H1 (cell line): ENCODE measurements at regions not wholly inside any gene's neighbourhood (a gene's known extent, or its start where the extent isn't known, plus 50 kb on each side); places are given as distances from the start of the nearest gene placed in this dataset.

Experiments
- CTCF ChIA-PET: fragments of 300-600 bp; sonication (Branson Sonifier 250); formaldehyde crosslinking; loops from one replicate; lab custom pipeline; 2021; ENCODE audit not compliant: partially characterized antibody; lab: Charles Lee
- POLR2A ChIA-PET: fragments of 300-600 bp; sonication (Branson Sonifier 250); formaldehyde crosslinking; loops from one replicate; lab custom pipeline; 2021; ENCODE audit warnings: inconsistent platforms; ENCODE audit not compliant: partially characterized antibody; lab: Charles Lee
- DNase-seq, 2 experiments: peaks; one replicate each; pipeline versions ENCODE4 v3.0.0 to v3.0.0-alpha.2; 2010 to 2022; ENCODE audit warnings: low spot score in 2 of 2, low read depth in 1 of 2, mixed read lengths in 1 of 2
- FAIRE-seq: peaks from 2 replicates; lab custom pipeline; 2011; peaks lifted over from hg19 to GRCh38; lab: Jason Lieb, UNC
- H2AFZ ChIP-seq: 2 replicates; pipeline ENCODE4 v1.8.1; 2012; ENCODE audit warnings: low read length, inconsistent platforms
- H2AK5ac ChIP-seq: 2 replicates; pipeline ENCODE4 v1.6.1; 2013; ENCODE audit warnings: low read depth, low read length
- H2BK120ac ChIP-seq: replicated peaks from 2 replicates; pipeline ENCODE3; 2013; ENCODE audit warnings: low read depth, low read length, inconsistent platforms
- H2BK12ac ChIP-seq: 2 replicates; pipeline ENCODE4 v1.6.1; 2013; ENCODE audit warnings: low read depth, low read length
- H2BK15ac ChIP-seq: 2 replicates; pipeline ENCODE4 v1.6.1; 2013; ENCODE audit warnings: low read length
- H2BK20ac ChIP-seq: 2 replicates; pipeline ENCODE4 v1.6.1; 2013; ENCODE audit warnings: low read length
- H2BK5ac ChIP-seq: 2 replicates; pipeline ENCODE4 v1.6.1; 2013; ENCODE audit warnings: low read depth, low read length
- H3K14ac ChIP-seq: 2 replicates; pipeline ENCODE4 v1.6.1; 2013; ENCODE audit warnings: inconsistent platforms; ENCODE audit not compliant: insufficient read length
- H3K18ac ChIP-seq: 2 replicates; pipeline ENCODE4 v1.6.1; 2013; ENCODE audit warnings: low read length; ENCODE audit errors: extremely low read depth
- H3K23ac ChIP-seq: 2 replicates; pipeline ENCODE4 v1.6.1; 2013; ENCODE audit warnings: inconsistent platforms; ENCODE audit not compliant: insufficient read length
- H3K23me2 ChIP-seq: 2 replicates; pipeline ENCODE4 v1.6.1; 2013; ENCODE audit warnings: low read depth, low read length
- H3K27ac ChIP-seq: 2 replicates; pipeline ENCODE4 v1.6.1; 2011; ENCODE audit warnings: low read depth, low read length, inconsistent platforms
- H3K27me3 ChIP-seq, 4 experiments: replicated peaks in 1 of 4; 1 replicate in 1 of 4; 2 replicates in 3 of 4; pipeline versions ENCODE4 v1.6.1 to v1.8.1; 2011 to 2013; ENCODE audit warnings: low read length in 3 of 4, mild to moderate bottlenecking in 3 of 4, inconsistent platforms in 2 of 4, mixed read lengths in 2 of 4, moderate library complexity in 1 of 4; ENCODE audit not compliant: control insufficient read depth in 3 of 4, insufficient read depth in 3 of 4; ENCODE audit errors: extremely low read depth in 1 of 4
- H3K36me3 ChIP-seq, 4 experiments: 2 replicates each; pipeline versions ENCODE4 v1.6.1 to v1.8.1; 2011 to 2013; ENCODE audit warnings: mild to moderate bottlenecking in 4 of 4, low read length in 3 of 4, moderate library complexity in 2 of 4, control low read depth in 1 of 4, inconsistent platforms in 1 of 4; ENCODE audit not compliant: insufficient read depth in 4 of 4, control insufficient read depth in 2 of 4
- H3K4ac ChIP-seq: replicated peaks from 2 replicates; pipeline ENCODE3; 2013; ENCODE audit warnings: low read length, low read depth, mixed read lengths, inconsistent platforms; ENCODE audit not compliant: insufficient read length
- H3K4me1 ChIP-seq, 4 experiments: replicated peaks in 1 of 4; 1 replicate in 1 of 4; 2 replicates in 3 of 4; pipeline versions ENCODE4 v1.6.1 to v1.8.1; 2011 to 2013; ENCODE audit warnings: low read length in 3 of 4, inconsistent platforms in 2 of 4, mixed read lengths in 1 of 4; ENCODE audit not compliant: insufficient read depth in 4 of 4, control insufficient read depth in 3 of 4
- H3K4me2 ChIP-seq, 2 experiments: 2 replicates each; pipeline versions ENCODE4 v1.6.1 to v1.8.1; 2011 to 2013; ENCODE audit warnings: low read depth in 2 of 2, low read length in 2 of 2, control low read depth in 1 of 2, inconsistent platforms in 1 of 2, mild to moderate bottlenecking in 1 of 2; ENCODE audit not compliant: insufficient read depth in 1 of 2
- H3K4me3 ChIP-seq, 4 experiments: fragments of 200-600, 300-600 bp in 1 of 4; sonication (generic), shearing (Covaris generic), sonication (Bioruptor Twin) in 1 of 4; 2 replicates each; pipeline versions ENCODE4 v1.5.1 to v1.8.1; 2011 to 2016; ENCODE audit warnings: low read length in 4 of 4, low read depth in 3 of 4, control low read depth in 2 of 4, inconsistent platforms in 2 of 4, mild to moderate bottlenecking in 2 of 4, mixed read lengths in 1 of 4, moderate library complexity in 1 of 4; ENCODE audit not compliant: insufficient read depth in 2 of 4; ENCODE audit errors: extremely low read depth in 1 of 4
- H3K56ac ChIP-seq: replicated peaks from 2 replicates; pipeline ENCODE3; 2013; ENCODE audit warnings: low read depth, mild to moderate bottlenecking, mixed read lengths, low read length, inconsistent platforms; ENCODE audit not compliant: insufficient read length
- H3K79me1 ChIP-seq: 2 replicates; pipeline ENCODE4 v1.6.1; 2013; ENCODE audit warnings: low read depth, low read length, control low read depth
- H3K79me2 ChIP-seq, 2 experiments: 2 replicates each; pipeline versions ENCODE4 v1.6.1 to v1.8.1; 2012 to 2013; ENCODE audit warnings: low read length in 2 of 2, mild to moderate bottlenecking in 2 of 2, inconsistent platforms in 1 of 2; ENCODE audit not compliant: insufficient read depth in 2 of 2, control insufficient read depth in 1 of 2
- H3K9ac ChIP-seq, 4 experiments: replicated peaks in 1 of 4; 1 replicate in 1 of 4; 2 replicates in 3 of 4; pipeline versions ENCODE4 v1.6.1 to v1.8.1; 2011 to 2013; ENCODE audit warnings: low read depth in 3 of 4, low read length in 3 of 4, control low read depth in 2 of 4, mild to moderate bottlenecking in 2 of 4, moderate library complexity in 2 of 4, inconsistent platforms in 1 of 4; ENCODE audit errors: extremely low read depth in 1 of 4
- H3K9me3 ChIP-seq, 2 experiments: 2 replicates each; pipeline versions ENCODE4 v1.6.1 to v1.8.1; 2012 to 2013; ENCODE audit warnings: mild to moderate bottlenecking in 2 of 2, moderate library complexity in 2 of 2, control low read depth in 1 of 2, inconsistent platforms in 1 of 2, low read depth in 1 of 2, low read length in 1 of 2, mixed read lengths in 1 of 2; ENCODE audit not compliant: insufficient read depth in 2 of 2
- H4K20me1 ChIP-seq, 2 experiments: replicated peaks in 1 of 2; 2 replicates each; pipeline versions ENCODE3 to v1.8.1; 2011 to 2013; ENCODE audit warnings: inconsistent platforms in 2 of 2, low read length in 2 of 2, mild to moderate bottlenecking in 1 of 2; ENCODE audit not compliant: insufficient read depth in 2 of 2, control insufficient read depth in 1 of 2
- H4K5ac ChIP-seq: 2 replicates; pipeline ENCODE4 v1.6.1; 2013; ENCODE audit warnings: low read length, low read depth, mixed read lengths, inconsistent platforms; ENCODE audit not compliant: insufficient read length
- H4K8ac ChIP-seq: 2 replicates; pipeline ENCODE4 v1.8.0; 2013; ENCODE audit warnings: mild to moderate bottlenecking, moderate library complexity, low read length, inconsistent platforms; ENCODE audit not compliant: insufficient read depth; ENCODE audit errors: extremely low read depth
- H4K91ac ChIP-seq: replicated peaks from 2 replicates; pipeline ENCODE3; 2013; ENCODE audit warnings: low read length, mixed read lengths, inconsistent platforms; ENCODE audit not compliant: insufficient read length
- CBX5 ChIP-seq: fragments of 300-800, 300-1000 bp; sonication (generic); IDR thresholded peaks from 2 replicates; pipeline ENCODE4 v1.7.1; 2016; ENCODE audit warnings: antibody characterized with exemption, low read length, low read depth
- CBX8 ChIP-seq: fragments of 300-800, 300-1000 bp; sonication (generic); IDR thresholded peaks from 2 replicates; pipeline ENCODE4 v1.7.1; 2016; ENCODE audit warnings: low read depth, low read length, borderline replicate concordance
- RAD21 ChIP-seq, 2 experiments: IDR thresholded peaks in 1 of 2; conservative IDR thresholded peaks in 1 of 2; 2 replicates each; pipeline ENCODE4 v1.6.1; 2011; ENCODE audit warnings: low read depth in 2 of 2, low read length in 2 of 2, improper control_type of control experiment in 1 of 2, inconsistent platforms in 1 of 2, mild to moderate bottlenecking in 1 of 2, moderate library complexity in 1 of 2
- RBBP5 ChIP-seq: IDR thresholded peaks from 2 replicates; pipeline ENCODE4 v1.7.1; 2012; ENCODE audit warnings: low read depth, mild to moderate bottlenecking, inconsistent platforms, low read length, moderate library complexity, borderline replicate concordance
- RFX5 ChIP-seq: IDR thresholded peaks from 2 replicates; pipeline ENCODE4 v1.6.1; 2011; ENCODE audit warnings: low read depth, low read length, improper control_type of control experiment, borderline replicate concordance
- SIRT6 ChIP-seq: IDR thresholded peaks from one replicate; pipeline ENCODE4 v1.7.1; 2012; ENCODE audit warnings: low read length, inconsistent platforms
- SP1 ChIP-seq: IDR thresholded peaks from 2 replicates; pipeline ENCODE4 v1.6.1; 2011; ENCODE audit warnings: low read depth, low read length
- SP2 ChIP-seq: IDR thresholded peaks from 2 replicates; pipeline ENCODE4 v1.6.1; 2012; ENCODE audit warnings: mild to moderate bottlenecking, low read length, inconsistent platforms
- TCF12 ChIP-seq: IDR thresholded peaks from 2 replicates; pipeline ENCODE4 v1.6.1; 2011; ENCODE audit warnings: low read depth, mild to moderate bottlenecking, low read length
- USF2 ChIP-seq: IDR thresholded peaks from 2 replicates; pipeline ENCODE4 v1.6.1; 2011; ENCODE audit warnings: low read length, improper control_type of control experiment
- whole genome bisulfite sequencing, 2 experiments: shearing (Covaris generic) in 1 of 2; methylation state at CpG; one replicate each; pipeline versions ENCODE4 v1.1.6 to v1.1.7; 2013 to 2015; ENCODE audit warnings: low lambda C conversion rate in 2 of 2, mixed read lengths in 2 of 2, inconsistent platforms in 1 of 2, low coverage in 1 of 2, missing lambda C conversion rate in 1 of 2; ENCODE audit not compliant: insufficient replicate concordance in 2 of 2, insufficient coverage in 1 of 2, insufficient read length in 1 of 2; ENCODE audit errors: extremely low coverage in 1 of 2, missing lambda C conversion rate in 1 of 2; 5-methylcytosine and 5-hydroxymethylcytosine counted together
- TF ChIP-seq, protein P1 (sequence below): IDR thresholded peaks from 2 replicates; pipeline ENCODE4 v1.6.1; 2012; ENCODE audit warnings: low read length, inconsistent platforms

GRCh38 chr4:83209419-83209818 lies 75.2 kb downstream of the COQ2 start:
- H3K9ac ChIP-seq, result no peak overlapping the region
- H3K4ac ChIP-seq, result no peak overlapping the region
- no peak overlapping the region for H2BK20ac ChIP-seq
- 65% methylated on average over 4 of the region's 4 CpGs; no CpG with 5 or more reads in 1 of the 2 experiments for WGBS, 2 experiments
- no peak overlapping the region for H3K56ac ChIP-seq
- H2BK12ac ChIP-seq, result no peak overlapping the region
- H3K4me2 ChIP-seq, result 0 out of 4 replicates have a peak overlapping the region, but pooled peaks of 1 of the 2 experiments have one; percentile 0
- H2BK15ac ChIP-seq, result no peak overlapping the region
- H4K91ac ChIP-seq, result no peak overlapping the region
- no peak overlapping the region for H2AFZ ChIP-seq
- H2BK120ac ChIP-seq, result no peak overlapping the region
- H2AK5ac ChIP-seq, result no peak overlapping the region
- no peak overlapping the region for H3K18ac ChIP-seq
- CTCF ChIA-PET, result interaction anchor here (0.9 to 1.2 kb wide), 2 partner anchors 42 to 135 kb away, joined by 3 read pairs; no protein-coding TSS in a partner anchor
- H4K20me1 ChIP-seq, result no peaks in the 10 kb centered on the region
- no peak overlapping the region for H4K5ac ChIP-seq
- no peak overlapping the region for H4K8ac ChIP-seq
- H3K36me3 ChIP-seq, result no peaks in the 10 kb centered on the region
- H3K9me3 ChIP-seq, result peaks cover 9 to 10% of the 10 kb centered on the region in 2 experiments; a peak in 3 of 4 replicates
- FAIRE-seq, result no peak
- no peak overlapping the region for H3K4me3 ChIP-seq
- peaks cover 0 to 4% (median 0%) of the 10 kb centered on the region in 4 experiments; a peak in 1 of 7 replicates for H3K27me3 ChIP-seq
- no peak overlapping the region for H3K27ac ChIP-seq
- no peak for DNase-seq
- no peak overlapping the region for H3K14ac ChIP-seq
- H3K79me2 ChIP-seq, result no peaks in the 10 kb centered on the region
- peaks cover 0 to 12% (median 2%) of the 10 kb centered on the region in 4 experiments; a peak in 4 of 7 replicates for H3K4me1 ChIP-seq
- H3K23ac ChIP-seq, result no peak overlapping the region
- no peaks in the 10 kb centered on the region for H3K79me1 ChIP-seq
- no peaks in the 10 kb centered on the region; the same call in 1 of the 2 replicates for H3K23me2 ChIP-seq
- H2BK5ac ChIP-seq, result no peak overlapping the region
- POLR2A ChIA-PET, result interaction anchor here (0.6 to 2.0 kb wide), 2 partner anchors 9 to 102 kb away, joined by 3 to 6 read pairs; no protein-coding TSS in a partner anchor
- TF ChIP-seq SIRT6, result no peak
- TF ChIP-seq, protein P1, sequence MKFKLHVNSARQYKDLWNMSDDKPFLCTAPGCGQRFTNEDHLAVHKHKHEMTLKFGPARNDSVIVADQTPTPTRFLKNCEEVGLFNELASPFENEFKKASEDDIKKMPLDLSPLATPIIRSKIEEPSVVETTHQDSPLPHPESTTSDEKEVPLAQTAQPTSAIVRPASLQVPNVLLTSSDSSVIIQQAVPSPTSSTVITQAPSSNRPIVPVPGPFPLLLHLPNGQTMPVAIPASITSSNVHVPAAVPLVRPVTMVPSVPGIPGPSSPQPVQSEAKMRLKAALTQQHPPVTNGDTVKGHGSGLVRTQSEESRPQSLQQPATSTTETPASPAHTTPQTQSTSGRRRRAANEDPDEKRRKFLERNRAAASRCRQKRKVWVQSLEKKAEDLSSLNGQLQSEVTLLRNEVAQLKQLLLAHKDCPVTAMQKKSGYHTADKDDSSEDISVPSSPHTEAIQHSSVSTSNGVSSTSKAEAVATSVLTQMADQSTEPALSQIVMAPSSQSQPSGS, result no peak
- TF ChIP-seq SP2, result no peak
- no peak for TF ChIP-seq RBBP5
- no peak for TF ChIP-seq CBX8
- TF ChIP-seq RAD21 (IDR thresholded peaks at IDR 0.05 in 1 of 2, conservative IDR thresholded peaks at IDR 0.05 in 1 of 2; ENCODE audit: low read depth in 2 of 2, low read length in 2 of 2), result no peak
- no peak for TF ChIP-seq TCF12
- no peak for TF ChIP-seq CBX5
- TF ChIP-seq RFX5, result no peak
- TF ChIP-seq USF2, result no peak
- no peak for TF ChIP-seq SP1
